GM12892 (cell line): ENCODE measurements at regions not wholly inside any gene's neighbourhood (a gene's known extent, or its start where the extent isn't known, plus 50 kb on each side); places are given as distances from the start of the nearest gene placed in this dataset.

ENCODE experiments used
- POLR2A ChIP-seq: IDR thresholded peaks from 2 replicates; pipeline ENCODE4 v1.6.1; 2011; ENCODE audit warnings: low read depth, low read length, control low read depth
- POLR2AphosphoS5 ChIP-seq: IDR thresholded peaks from 2 replicates; pipeline ENCODE4 v1.6.1; 2011; ENCODE audit warnings: low read depth, low read length, control low read depth
- TAF1 ChIP-seq: IDR thresholded peaks from 2 replicates; pipeline ENCODE4 v1.6.1; 2011; ENCODE audit warnings: low read depth, mild to moderate bottlenecking, control low read depth, low read length, borderline replicate concordance

DNA sequence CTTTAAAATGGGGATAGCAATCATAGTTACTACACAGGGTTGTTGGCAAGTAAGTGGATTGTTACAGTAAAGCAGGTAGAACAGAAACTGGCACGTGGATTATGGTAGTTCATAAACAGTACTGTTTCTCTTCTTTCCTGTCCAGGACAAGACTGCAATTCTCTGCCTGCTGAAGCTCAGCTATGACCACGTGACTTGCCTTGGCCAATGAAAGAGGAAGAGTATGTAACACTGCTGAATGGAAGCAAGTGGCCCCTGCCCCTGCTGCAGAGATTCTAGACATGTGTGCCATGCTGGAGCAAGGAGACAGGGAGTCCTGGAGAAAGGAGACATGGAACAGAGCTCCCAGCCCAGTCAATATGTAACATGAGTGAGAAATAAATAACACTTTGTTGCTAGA lies 66.6 kb upstream of the TOX3 start:
- TF ChIP-seq TAF1 (no peak), POLR2AphosphoS5 (no peak), POLR2A (no peak)
